HG03521 (cell line): ENCODE measurements at regions not wholly inside any gene's neighbourhood (a gene's known extent, or its start where the extent isn't known, plus 50 kb on each side); places are given as distances from the start of the nearest gene placed in this dataset.

Experiments used
- ATAC-seq: cut with Tn5 transposase; IDR thresholded peaks from one replicate; pipeline ENCODE4 v1.9.1; 2021; ENCODE audit warnings: mild to moderate bottlenecking, moderate library complexity; ENCODE audit not compliant: unreplicated experiment

DNA sequence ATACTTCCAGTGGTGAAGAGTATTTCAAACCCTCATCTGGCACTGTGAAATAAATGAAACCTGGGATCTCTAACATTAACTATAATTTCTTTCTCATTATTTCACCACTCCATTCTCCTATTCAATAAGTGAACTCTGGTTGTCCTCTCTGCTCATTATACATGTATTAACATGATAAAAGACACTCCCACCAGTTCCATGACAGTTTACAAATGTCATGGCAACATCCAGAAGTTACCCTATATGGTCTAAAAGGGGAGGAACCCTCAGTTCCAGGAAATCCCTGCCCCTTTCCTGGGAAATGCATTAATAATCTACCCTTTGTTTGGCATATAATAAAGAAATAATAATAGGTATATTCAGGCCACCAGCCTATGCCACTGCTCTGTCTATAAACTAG is 62.7 kb upstream of the BRINP3 start:
- no peak for ATAC-seq

- no peak for ATAC-seq
Measured at GRCh38 chr1:190551638-190552037, 74.0 kb upstream of the BRINP3 start.

GRCh38 chr1:190560161-190560681 is 82.6 kb upstream of the BRINP3 start:
- ATAC-seq = no peak

GRCh38 chr1:190563230-190563629 is 85.6 kb upstream of the BRINP3 start:
- ATAC-seq = no peak

- ATAC-seq = no peak
Measured at GRCh38 chr1:190564117-190564516, 86.5 kb upstream of the BRINP3 start.

- no peak for ATAC-seq
Measured at GRCh38 chr1:190578017-190578416, 100.4 kb upstream of the BRINP3 start.

DNA sequence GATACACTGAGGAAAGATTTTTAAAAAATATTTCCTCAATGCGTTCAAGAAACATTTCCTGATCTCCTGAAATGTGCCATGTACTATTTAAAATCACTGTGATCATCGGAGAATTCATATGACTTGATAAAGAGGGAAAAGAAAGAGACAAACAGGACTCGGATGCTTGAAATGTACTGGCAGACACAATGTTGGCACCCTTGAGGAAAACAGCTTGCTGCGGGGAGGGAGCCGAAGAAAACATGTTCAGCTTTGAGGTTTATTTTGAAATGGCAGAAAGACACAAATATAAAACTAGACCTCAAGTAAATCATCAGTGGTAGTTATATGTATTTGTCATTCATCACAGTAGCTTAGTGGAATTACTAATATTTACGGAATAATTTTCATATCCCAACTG is 100.9 kb upstream of the BRINP3 start:
- no peak for ATAC-seq

DNA sequence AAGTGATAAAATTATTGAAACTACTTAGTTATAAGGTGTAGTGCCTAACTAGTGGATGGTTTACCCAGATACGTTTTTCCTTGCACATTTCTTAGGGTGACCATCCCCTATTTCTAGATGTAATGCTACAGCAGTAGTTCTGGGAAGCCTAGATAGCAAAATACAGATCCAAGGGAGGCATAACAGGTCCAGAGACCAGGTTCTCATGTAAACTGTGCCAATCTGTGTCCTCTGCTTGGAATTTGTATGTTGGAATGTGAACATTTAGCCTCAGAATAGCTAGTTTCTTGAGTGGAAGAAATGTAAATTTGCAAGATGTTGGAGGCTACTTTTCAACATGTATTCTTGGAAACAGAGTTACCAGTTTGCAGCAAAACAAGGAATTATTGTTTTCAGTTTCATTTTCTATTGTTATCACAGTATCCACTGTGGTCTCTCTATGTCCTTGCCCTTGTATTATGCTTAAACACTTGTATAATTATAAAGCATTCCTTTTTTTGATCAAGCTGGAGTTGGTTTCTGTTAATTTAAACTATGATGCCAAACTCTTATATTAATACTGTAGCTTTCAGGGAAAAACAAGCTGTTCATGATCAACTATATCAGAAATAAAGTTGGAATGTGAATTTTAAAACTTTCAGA is 102.0 kb upstream of the BRINP3 start:
- no peak for ATAC-seq

DNA sequence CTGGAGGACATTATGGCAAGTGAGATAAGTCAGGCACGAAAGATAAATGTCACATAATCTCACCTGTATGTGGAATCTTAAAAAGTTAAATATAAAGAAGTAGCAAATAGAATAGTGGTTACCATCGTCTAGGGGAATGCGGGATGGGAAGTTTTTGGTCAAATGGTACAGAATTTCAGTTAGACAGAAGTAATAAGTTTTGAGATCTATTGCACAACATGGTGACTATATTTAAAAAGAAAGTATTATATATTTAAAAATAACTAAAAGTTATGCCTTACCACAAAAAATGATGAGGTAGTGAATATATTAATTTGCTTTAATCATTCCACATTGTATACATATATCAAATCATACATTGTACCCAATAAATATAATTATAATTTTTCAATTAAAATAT is 106.2 kb upstream of the BRINP3 start:
- no peak for ATAC-seq

- ATAC-seq = no peak
Measured at GRCh38 chr1:190588424-190588823, 110.8 kb upstream of the BRINP3 start.

GRCh38 chr1:190595438-190595837 is 117.8 kb upstream of the BRINP3 start:
- no peak for ATAC-seq

DNA sequence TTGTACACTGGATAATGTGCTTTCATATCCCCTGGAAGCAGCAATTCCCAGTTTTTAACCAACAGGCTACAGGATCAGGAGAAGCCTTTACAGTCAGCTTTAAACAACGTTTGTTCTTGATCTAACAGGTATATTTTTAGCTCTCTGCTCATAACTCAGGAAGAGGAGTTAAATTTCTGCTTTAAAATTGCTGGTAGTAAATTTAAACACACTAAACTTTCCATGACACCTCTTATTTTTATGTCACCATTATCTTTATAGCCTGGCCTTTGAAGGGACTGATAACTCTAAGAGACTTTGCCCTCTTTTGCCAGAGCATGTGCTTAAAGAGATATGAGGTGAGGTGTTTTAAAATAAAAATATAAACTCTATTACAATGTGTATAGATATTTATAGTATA is 119.6 kb upstream of the BRINP3 start:
- no peak for ATAC-seq

- no peak for ATAC-seq
Measured at GRCh38 chr1:190599670-190600069, 122.0 kb upstream of the BRINP3 start.

- ATAC-seq = no peak
Measured at GRCh38 chr1:190602325-190602724, 124.7 kb upstream of the BRINP3 start.

GRCh38 chr1:190608282-190608681 is 130.6 kb upstream of the BRINP3 start:
- no peak for ATAC-seq

DNA sequence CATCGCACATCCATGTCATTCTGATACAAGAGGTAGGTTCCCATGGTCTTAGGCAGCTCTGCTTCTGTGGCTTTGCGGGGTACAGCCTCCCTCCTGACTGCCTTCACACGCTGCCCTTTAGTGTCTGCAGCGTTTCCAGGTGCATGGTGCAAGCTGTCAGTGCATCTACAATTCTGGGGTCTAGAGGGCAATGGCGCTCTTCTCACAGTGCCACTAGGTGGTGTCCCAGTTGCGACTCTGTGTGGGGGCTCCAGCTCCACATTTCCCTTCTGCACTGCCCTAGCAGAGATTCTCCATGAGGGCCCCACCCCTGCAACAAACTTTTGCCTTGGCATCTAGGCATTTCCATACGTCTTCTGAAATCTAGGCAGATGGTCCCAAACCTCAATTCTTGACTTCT is 138.2 kb upstream of the BRINP3 start:
- ATAC-seq = no peak

- ATAC-seq = no peak
Measured at GRCh38 chr1:190616235-190616634, 138.6 kb upstream of the BRINP3 start.

- ATAC-seq = no peak
Measured at GRCh38 chr1:190619724-190620123, 142.1 kb upstream of the BRINP3 start.

- no peak for ATAC-seq
Measured at GRCh38 chr1:190633488-190633887, 155.8 kb upstream of the BRINP3 start.

- no peak for ATAC-seq
Measured at GRCh38 chr1:190634134-190634533, 156.5 kb upstream of the BRINP3 start.

DNA sequence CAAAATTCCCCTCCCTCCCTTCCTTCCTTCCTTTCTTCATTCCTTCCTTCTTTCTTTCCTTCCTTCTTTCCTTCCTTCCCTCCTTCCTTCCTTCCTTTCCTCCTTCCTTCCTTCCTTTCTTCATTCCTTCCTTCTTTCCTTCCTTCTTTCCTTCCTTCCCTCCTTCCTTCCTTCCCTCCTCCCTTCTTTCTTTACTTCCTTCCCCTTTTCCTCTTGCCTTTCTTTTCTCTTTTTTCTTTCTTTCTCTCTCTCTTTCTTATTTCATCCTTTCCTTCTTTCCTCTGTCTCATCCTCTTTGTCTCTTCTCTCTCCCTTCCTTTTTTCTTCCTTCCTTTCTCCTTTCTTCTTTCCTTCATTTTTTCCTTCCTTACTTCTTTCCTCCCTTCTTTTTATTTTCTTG is 171.9 kb upstream of the BRINP3 start:
- no peak for ATAC-seq

DNA sequence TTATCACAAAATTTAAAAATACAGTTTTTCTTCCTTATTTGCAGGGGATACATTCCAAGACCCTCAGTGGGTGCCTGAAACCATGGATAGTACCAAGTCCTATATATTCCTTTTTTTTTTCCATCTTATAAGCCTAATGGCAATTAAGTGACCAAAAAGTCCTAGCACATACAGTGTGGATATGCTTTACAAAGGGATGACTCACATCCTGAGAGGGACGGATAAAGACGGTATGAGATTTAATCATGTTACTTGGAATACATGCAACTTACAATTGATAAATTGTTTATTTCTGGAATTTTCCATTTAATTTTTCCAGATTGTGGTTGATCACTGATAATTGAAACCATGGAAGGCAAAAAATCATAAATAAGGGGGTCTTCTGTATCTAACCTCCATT is 181.2 kb upstream of the BRINP3 start:
- no peak for ATAC-seq

- no peak for ATAC-seq
Measured at GRCh38 chr1:190663962-190664361, 186.3 kb upstream of the BRINP3 start.
